ENCODE measurements at regions not wholly inside any gene's neighbourhood (a gene's known extent, or its start where the extent isn't known, plus 50 kb on each side); places are given as distances from the start of the nearest gene placed in this dataset.

GRCh38 chr13:104442536-104442935 is 1376.3 kb upstream of the SLC10A2 start:
- TF ChIP-seq POLR2AphosphoS5 (IDR thresholded peaks at IDR 0.05; ENCODE audit: low read depth, low read length) (no peak), POLR2A (IDR thresholded peaks at IDR 0.05; ENCODE audit: low read depth, low read length) (no peak)

Measured in GM12891 (cell line).